NB4 (cell line): ENCODE measurements at regions not wholly inside any gene's neighbourhood (a gene's known extent, or its start where the extent isn't known, plus 50 kb on each side); places are given as distances from the start of the nearest gene placed in this dataset.

Experiments used
- CTCF ChIP-seq: IDR thresholded peaks from one replicate; pipeline ENCODE4 v1.5.1; 2012; ENCODE audit warnings: low read depth, low read length
- MYC ChIP-seq: IDR thresholded peaks from 2 replicates; pipeline ENCODE4 v1.6.1; 2011; ENCODE audit warnings: low read depth, low read length
- POLR2A ChIP-seq: IDR thresholded peaks from 2 replicates; pipeline ENCODE4 v1.6.1; 2011; ENCODE audit warnings: mild to moderate bottlenecking; ENCODE audit not compliant: insufficient read length; ENCODE audit errors: extremely low read depth
- TF ChIP-seq, protein P1 (sequence below): IDR thresholded peaks from 2 replicates; pipeline ENCODE4 v1.6.1; 2011; ENCODE audit warnings: low read depth, low read length

- TF ChIP-seq CTCF (no peak), POLR2A (no peak), MYC (no peak)
- TF ChIP-seq, protein P1, sequence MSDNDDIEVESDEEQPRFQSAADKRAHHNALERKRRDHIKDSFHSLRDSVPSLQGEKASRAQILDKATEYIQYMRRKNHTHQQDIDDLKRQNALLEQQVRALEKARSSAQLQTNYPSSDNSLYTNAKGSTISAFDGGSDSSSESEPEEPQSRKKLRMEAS: no peak
Measured at GRCh38 chr13:79995334-79995733, 345.6 kb downstream of the SPRY2 start.
